ENCODE measurements at regions not wholly inside any gene's neighbourhood (a gene's known extent, or its start where the extent isn't known, plus 50 kb on each side); places are given as distances from the start of the nearest gene placed in this dataset.

DNA sequence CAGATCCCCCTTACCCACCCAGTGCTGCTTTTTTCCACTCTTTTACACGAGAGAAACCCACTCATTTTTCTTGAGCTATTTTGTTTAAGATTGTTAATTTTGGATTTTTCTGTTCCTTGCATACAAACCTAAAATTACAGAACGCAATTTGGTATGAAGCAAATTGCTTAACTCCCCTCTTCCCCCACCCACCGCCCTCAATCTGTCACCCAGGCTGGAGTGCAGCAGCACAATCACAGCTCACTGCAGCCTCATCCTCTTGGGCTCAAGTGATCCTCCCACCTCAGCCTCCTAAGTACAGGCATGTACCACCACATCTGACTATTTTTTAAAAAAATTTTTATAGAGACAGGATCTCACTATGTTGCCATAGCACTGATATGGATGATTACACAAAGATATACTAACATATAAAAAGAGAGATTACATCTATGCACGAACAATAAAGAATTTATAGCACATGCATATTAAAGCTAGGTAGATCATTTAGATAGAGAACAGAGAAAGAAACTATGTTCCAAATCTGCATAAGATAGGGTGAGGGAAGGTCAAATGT is 203.6 kb downstream of the PIK3R1 start:
- TF ChIP-seq CTCF (IDR thresholded peaks at IDR 0.05; ENCODE audit: low read depth, low read length) = no peak
- no peak for TF ChIP-seq POLR2A (IDR thresholded peaks at IDR 0.05; ENCODE audit: extremely low read depth, insufficient read length)
- TF ChIP-seq, protein P1, sequence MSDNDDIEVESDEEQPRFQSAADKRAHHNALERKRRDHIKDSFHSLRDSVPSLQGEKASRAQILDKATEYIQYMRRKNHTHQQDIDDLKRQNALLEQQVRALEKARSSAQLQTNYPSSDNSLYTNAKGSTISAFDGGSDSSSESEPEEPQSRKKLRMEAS (IDR thresholded peaks at IDR 0.05; ENCODE audit: low read depth, low read length) = no peak
